ENCODE measurements at regions not wholly inside any gene's neighbourhood (a gene's known extent, or its start where the extent isn't known, plus 50 kb on each side); places are given as distances from the start of the nearest gene placed in this dataset.

DNA sequence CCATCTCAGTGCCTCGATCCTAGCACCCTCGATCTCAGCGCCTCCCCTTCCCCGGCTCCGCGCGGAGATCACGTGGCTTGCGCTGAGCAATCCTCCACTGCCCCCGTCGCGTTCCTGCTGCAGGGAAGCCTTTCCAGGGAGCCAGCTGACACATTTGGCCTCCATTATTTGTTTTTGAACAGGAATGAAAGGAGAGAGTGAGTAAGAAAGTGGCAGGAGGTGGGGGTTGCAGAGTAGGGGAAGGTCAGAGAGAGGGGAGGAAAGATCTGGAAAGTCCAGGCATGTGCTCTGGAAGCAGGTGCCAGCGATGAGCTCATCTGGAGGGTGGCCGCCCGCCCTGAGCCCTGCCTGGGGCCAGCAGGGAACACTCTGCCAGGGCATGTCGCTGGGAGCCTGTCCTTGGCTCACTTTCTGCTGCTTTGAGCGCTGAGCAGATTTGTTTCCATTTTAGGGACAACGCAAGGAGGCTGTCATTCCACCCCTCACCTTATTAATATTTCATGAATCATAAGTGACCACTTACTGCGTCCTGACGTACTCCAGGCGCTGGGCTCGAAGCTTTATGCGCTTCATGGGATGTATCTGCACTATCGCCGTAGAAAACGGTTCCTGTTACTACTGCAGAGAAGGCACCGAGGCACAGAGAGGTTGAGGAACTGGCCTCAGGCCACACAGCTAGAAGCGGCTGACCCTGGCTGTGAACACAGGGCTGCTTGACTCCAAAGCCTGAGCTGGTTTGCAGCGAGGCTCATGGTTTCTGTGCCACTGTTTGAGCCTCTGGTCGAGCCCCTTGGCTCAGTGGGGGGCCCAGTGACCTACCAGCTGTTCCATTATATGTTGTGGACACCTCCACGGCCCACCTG lies 283.1 kb downstream of the SEC14L1 start:
- H2AFZ ChIP-seq (ENCODE audit: low read length): no peak overlapping the region
- peaks cover 78% of the 10 kb centered on the region for H3K79me2 ChIP-seq (ENCODE audit: low read length)
- DNase-seq (peak; percentile 75), ATAC-seq (peak; percentile 27)
- H3K4me2 ChIP-seq (ENCODE audit: low read length): peak overlapping the region; percentile 17
- no peaks in the 10 kb centered on the region for H3K9me3 ChIP-seq (ENCODE audit: low read length)
- peak overlapping the region; percentile 50 for H3K9ac ChIP-seq (ENCODE audit: low read length)
- peak overlapping the region; percentile 80 for H3K27ac ChIP-seq (ENCODE audit: low read length)
- ChIA-PET CTCF (interaction anchor here (1.0 kb wide), 1 partner anchor 32 kb away, joined by 3 read pairs; no protein-coding TSS in a partner anchor), POLR2A (ENCODE audit: unreplicated experiment) (interaction anchor here (0.5 to 1.2 kb wide), 4 partner anchors 10 to 137 kb away, joined by 3 to 12 read pairs (median 4); no protein-coding TSS in a partner anchor)
- TF ChIP-seq, protein P1, sequence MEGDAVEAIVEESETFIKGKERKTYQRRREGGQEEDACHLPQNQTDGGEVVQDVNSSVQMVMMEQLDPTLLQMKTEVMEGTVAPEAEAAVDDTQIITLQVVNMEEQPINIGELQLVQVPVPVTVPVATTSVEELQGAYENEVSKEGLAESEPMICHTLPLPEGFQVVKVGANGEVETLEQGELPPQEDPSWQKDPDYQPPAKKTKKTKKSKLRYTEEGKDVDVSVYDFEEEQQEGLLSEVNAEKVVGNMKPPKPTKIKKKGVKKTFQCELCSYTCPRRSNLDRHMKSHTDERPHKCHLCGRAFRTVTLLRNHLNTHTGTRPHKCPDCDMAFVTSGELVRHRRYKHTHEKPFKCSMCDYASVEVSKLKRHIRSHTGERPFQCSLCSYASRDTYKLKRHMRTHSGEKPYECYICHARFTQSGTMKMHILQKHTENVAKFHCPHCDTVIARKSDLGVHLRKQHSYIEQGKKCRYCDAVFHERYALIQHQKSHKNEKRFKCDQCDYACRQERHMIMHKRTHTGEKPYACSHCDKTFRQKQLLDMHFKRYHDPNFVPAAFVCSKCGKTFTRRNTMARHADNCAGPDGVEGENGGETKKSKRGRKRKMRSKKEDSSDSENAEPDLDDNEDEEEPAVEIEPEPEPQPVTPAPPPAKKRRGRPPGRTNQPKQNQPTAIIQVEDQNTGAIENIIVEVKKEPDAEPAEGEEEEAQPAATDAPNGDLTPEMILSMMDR (conservative IDR thresholded peaks at IDR 0.05; ENCODE audit: low read depth, low read length): no peak
- TF ChIP-seq EZH2phosphoT487 (IDR thresholded peaks at IDR 0.05; ENCODE audit: borderline replicate concordance, low read length) (no peak), EZH2 (IDR thresholded peaks at IDR 0.05; ENCODE audit: low read length, unreplicated experiment) (no peak)
- H3K27me3 ChIP-seq (ENCODE audit: low read length): no peaks in the 10 kb centered on the region
- intact Hi-C loops (cut with micrococcal nuclease): no loop called here
- peaks cover 6% of the 10 kb centered on the region; the same call in 1 of the 2 replicates for H4K20me1 ChIP-seq (ENCODE audit: low read length)
- peaks cover 3% of the 10 kb centered on the region; the same call in 1 of the 2 replicates for H3K36me3 ChIP-seq (ENCODE audit: low read depth, low read length)
- H3K4me3 ChIP-seq (ENCODE audit: low read length): no peak overlapping the region
- H3F3A ChIP-seq (ENCODE audit: low read length, unreplicated experiment): peaks cover 11% of the 10 kb centered on the region
- peaks cover 87% of the 10 kb centered on the region for H3K4me1 ChIP-seq (ENCODE audit: insufficient read depth, low read length)
- no peaks in the 10 kb centered on the region for H3K9me2 ChIP-seq (replicated peaks; ENCODE audit: low read length)
- no TSS peak for BruUV-seq (replicated peaks)

DNA sequence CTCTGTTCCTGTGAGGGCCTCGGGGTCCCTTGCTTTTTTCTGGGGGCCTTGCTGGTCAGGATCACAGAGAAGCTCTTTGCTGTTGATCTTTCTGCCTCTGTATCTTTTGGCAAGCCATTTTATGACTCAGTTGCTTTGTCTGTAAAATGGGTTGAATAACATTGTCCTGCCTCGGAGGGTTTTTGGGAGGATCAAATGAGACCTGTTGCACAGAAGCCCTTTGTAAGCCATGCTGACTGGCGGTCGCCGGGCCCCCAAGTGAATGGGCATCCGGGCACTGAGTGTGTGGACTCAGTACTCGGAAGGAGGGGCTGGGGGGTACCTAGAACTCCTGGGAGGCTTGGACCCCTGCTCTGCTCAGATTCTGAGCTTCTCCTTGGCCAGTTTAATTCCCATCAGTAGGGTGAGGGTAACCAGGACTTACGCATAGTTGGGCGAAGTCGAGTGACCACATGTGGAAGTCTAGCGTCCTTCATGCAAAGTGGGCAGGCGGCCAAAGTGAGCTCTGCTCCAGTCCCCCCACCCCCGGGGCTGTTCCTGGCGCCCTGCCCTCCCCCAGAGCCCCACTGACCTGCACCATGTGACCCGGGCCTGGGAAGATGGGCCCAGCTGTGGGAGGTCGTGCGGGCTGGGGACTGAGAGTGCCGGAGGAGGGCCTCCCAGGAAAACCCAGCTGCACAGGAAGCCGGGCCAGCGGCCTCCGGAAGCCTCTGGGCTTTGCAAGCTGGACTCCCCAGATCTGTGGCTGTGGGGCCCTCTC lies 284.0 kb downstream of the SEC14L1 start:
- Histone ChIP-seq H3K9me2 (replicated peaks; ENCODE audit: low read length) (no peaks in the 10 kb centered on the region), H3K36me3 (ENCODE audit: low read depth, low read length) (peaks cover 3% of the 10 kb centered on the region; the same call in 1 of the 2 replicates), H3K27ac (ENCODE audit: low read length) (peak overlapping the region; percentile 87), H2AFZ (ENCODE audit: low read length) (no peak overlapping the region), H4K20me1 (ENCODE audit: low read length) (peaks cover 6% of the 10 kb centered on the region; the same call in 1 of the 2 replicates), H3K4me3 (ENCODE audit: low read length) (no peak overlapping the region), H3K4me1 (ENCODE audit: insufficient read depth, low read length) (peaks cover 87% of the 10 kb centered on the region), H3K4me2 (ENCODE audit: low read length) (no peak overlapping the region), H3K9ac (ENCODE audit: low read length) (no peak overlapping the region; the same call in 1 of the 2 replicates), H3F3A (ENCODE audit: low read length, unreplicated experiment) (peaks cover 11% of the 10 kb centered on the region), H3K27me3 (ENCODE audit: low read length) (no peaks in the 10 kb centered on the region), H3K9me3 (ENCODE audit: low read length) (no peaks in the 10 kb centered on the region), H3K79me2 (ENCODE audit: low read length) (peaks cover 80% of the 10 kb centered on the region)
- ChIA-PET POLR2A (ENCODE audit: unreplicated experiment) (interaction anchor here (1.2 kb wide), 1 partner anchor 138 kb away, joined by 12 read pairs; no protein-coding TSS in a partner anchor), CTCF (no interaction called here)
- DNase-seq: no peak
- no TSS peak for BruUV-seq (replicated peaks)
- TF ChIP-seq EZH2phosphoT487 (IDR thresholded peaks at IDR 0.05; ENCODE audit: borderline replicate concordance, low read length) (no peak), EZH2 (IDR thresholded peaks at IDR 0.05; ENCODE audit: low read length, unreplicated experiment) (no peak)
- TF ChIP-seq, protein P1 (conservative IDR thresholded peaks at IDR 0.05; ENCODE audit: low read depth, low read length): no peak
- intact Hi-C loops (cut with micrococcal nuclease): loop anchor here (5.0 kb wide), 1 partner anchor 73 kb away; no protein-coding TSS in a partner anchor
- ATAC-seq: no peak

Measured in PC-3 (cell line).